ENCODE measurements at regions not wholly inside any gene's neighbourhood (a gene's known extent, or its start where the extent isn't known, plus 50 kb on each side); places are given as distances from the start of the nearest gene placed in this dataset.

DNA sequence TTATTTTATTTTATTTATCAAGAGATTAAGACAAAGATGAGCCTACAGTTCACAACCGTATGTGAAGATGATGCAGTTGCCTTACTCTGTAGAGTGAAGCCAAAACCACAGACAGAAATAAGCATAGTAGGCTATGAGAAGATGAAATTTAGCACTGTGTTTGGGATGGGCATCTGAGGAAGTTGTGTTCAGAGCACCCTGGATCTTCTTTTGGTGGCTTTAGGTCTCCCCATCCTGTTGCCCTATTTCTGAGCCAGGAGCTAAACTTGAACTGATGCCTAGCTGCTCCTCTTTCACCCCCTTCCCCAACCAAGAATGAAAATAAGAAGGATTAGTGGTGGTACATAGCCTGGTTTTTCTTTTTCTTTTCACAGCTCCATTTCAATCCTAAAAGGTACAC lies 328.1 kb upstream of the TBL1XR1 start:
- TF ChIP-seq, protein P1, sequence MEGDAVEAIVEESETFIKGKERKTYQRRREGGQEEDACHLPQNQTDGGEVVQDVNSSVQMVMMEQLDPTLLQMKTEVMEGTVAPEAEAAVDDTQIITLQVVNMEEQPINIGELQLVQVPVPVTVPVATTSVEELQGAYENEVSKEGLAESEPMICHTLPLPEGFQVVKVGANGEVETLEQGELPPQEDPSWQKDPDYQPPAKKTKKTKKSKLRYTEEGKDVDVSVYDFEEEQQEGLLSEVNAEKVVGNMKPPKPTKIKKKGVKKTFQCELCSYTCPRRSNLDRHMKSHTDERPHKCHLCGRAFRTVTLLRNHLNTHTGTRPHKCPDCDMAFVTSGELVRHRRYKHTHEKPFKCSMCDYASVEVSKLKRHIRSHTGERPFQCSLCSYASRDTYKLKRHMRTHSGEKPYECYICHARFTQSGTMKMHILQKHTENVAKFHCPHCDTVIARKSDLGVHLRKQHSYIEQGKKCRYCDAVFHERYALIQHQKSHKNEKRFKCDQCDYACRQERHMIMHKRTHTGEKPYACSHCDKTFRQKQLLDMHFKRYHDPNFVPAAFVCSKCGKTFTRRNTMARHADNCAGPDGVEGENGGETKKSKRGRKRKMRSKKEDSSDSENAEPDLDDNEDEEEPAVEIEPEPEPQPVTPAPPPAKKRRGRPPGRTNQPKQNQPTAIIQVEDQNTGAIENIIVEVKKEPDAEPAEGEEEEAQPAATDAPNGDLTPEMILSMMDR (conservative IDR thresholded peaks at IDR 0.05; ENCODE audit: low read depth, low read length), result no peak
- TF ChIP-seq EZH2 (IDR thresholded peaks at IDR 0.05; ENCODE audit: borderline replicate concordance, low read depth, low read length, poor library complexity, severe bottlenecking), result no peak

Data from A673 (cell line).